HepG2 (cell line): ENCODE measurements at regions not wholly inside any gene's neighbourhood (a gene's known extent, or its start where the extent isn't known, plus 50 kb on each side); places are given as distances from the start of the nearest gene placed in this dataset.

Source experiments
- ATAC-seq: fragments of 200-7000 bp; cut with Tn5 transposase; 3 replicates; pipeline ENCODE4 v1.9.1; 2020; ENCODE audit warnings: mild to moderate bottlenecking, moderate library complexity
- BruUV-seq: library from RNA; stranded (reverse); fragments of 400-500 nt; replicated peaks from 2 replicates; lab custom pipeline; 2021; lab: Mats Ljungman, UMichigan
- CTCF ChIA-PET: fragments of 300-600 bp; formaldehyde crosslinking; extraction: SDS; loops from one replicate; lab custom pipeline; 2021; ENCODE audit warnings: low total read pairs, inconsistent platforms, low intra/inter-chr PET ratio; lab: Yijun Ruan, JAX
- POLR2A ChIA-PET: fragments of 350-600 bp; sonication (Branson Sonifier 250); formaldehyde crosslinking; loops from one replicate; lab custom pipeline; 2020; ENCODE audit warnings: antibody characterized with exemption, inconsistent platforms; lab: Yijun Ruan, JAX
- DNase-seq: peaks from one replicate; pipeline ENCODE4 v3.0.0-alpha.2; 2015; ENCODE audit warnings: low spot score
- FAIRE-seq: peaks from 3 replicates; lab custom pipeline; 2011; peaks lifted over from hg19 to GRCh38; lab: Jason Lieb, UNC
- H2AFZ ChIP-seq: one replicate; pipeline ENCODE4 v1.6.1; 2011; ENCODE audit warnings: low read length, inconsistent platforms
- H3K27ac ChIP-seq: fragments of 300-600 bp; 3 replicates; pipeline ENCODE4 v1.8.0; 2011; ENCODE audit warnings: mixed run types, mild to moderate bottlenecking, mixed read lengths, low read length, inconsistent platforms; ENCODE audit not compliant: insufficient read depth; ENCODE audit errors: extremely low read length
- H3K27me3 ChIP-seq, 2 experiments: fragments of 200-600 bp in 1 of 2; 2 replicates in 1 of 2; 3 replicates in 1 of 2; pipeline versions ENCODE4 v1.6.0 to v1.8.0; 2011; ENCODE audit warnings: low read length in 2 of 2, mild to moderate bottlenecking in 2 of 2, moderate library complexity in 2 of 2, inconsistent platforms in 1 of 2; ENCODE audit not compliant: insufficient read depth in 2 of 2, control insufficient read depth in 1 of 2
- H3K36me3 ChIP-seq, 2 experiments: fragments of 200-600 bp in 1 of 2; replicated peaks in 1 of 2; 2 replicates in 1 of 2; 3 replicates in 1 of 2; pipeline versions ENCODE4 v1.5.1 to v1.8.0; 2011; ENCODE audit warnings: low read length in 2 of 2, inconsistent platforms in 1 of 2; ENCODE audit not compliant: insufficient read depth in 2 of 2, control insufficient read depth in 1 of 2
- H3K4me1 ChIP-seq: 2 replicates; pipeline ENCODE4 v1.5.1; 2012; ENCODE audit warnings: low read length, inconsistent platforms; ENCODE audit not compliant: insufficient read depth
- H3K4me2 ChIP-seq: 2 replicates; pipeline ENCODE4 v1.6.0; 2011; ENCODE audit warnings: low read depth, low read length, inconsistent platforms
- H3K4me3 ChIP-seq, 3 experiments: fragments of 200-600 bp in 1 of 3; sonication (generic), shearing (Covaris generic) in 1 of 3; replicated peaks in 1 of 3; 2 replicates each; pipeline ENCODE4 v1.5.1; 2011 to 2016; ENCODE audit warnings: low read length in 3 of 3, inconsistent platforms in 2 of 3, low read depth in 2 of 3, mild to moderate bottlenecking in 2 of 3, control low read depth in 1 of 3, mixed read lengths in 1 of 3; ENCODE audit not compliant: insufficient read depth in 1 of 3
- H3K79me2 ChIP-seq: one replicate; pipeline ENCODE4 v1.6.1; 2011; ENCODE audit warnings: low read length, inconsistent platforms; ENCODE audit not compliant: insufficient read depth
- H3K9ac ChIP-seq: 2 replicates; pipeline ENCODE4 v1.6.0; 2011; ENCODE audit warnings: mild to moderate bottlenecking, low read depth, low read length, inconsistent platforms; ENCODE audit not compliant: insufficient read depth
- H3K9me3 ChIP-seq: 2 replicates; pipeline ENCODE4 v1.5.1; 2012; ENCODE audit warnings: mild to moderate bottlenecking, low read length
- H4K20me1 ChIP-seq: 2 replicates; pipeline ENCODE4 v1.6.0; 2011; ENCODE audit warnings: inconsistent platforms, mild to moderate bottlenecking, low read length, moderate library complexity; ENCODE audit not compliant: insufficient read depth
- ATAD3A ChIP-seq: sonication (generic); formaldehyde crosslinking; IDR thresholded peaks from 2 replicates; pipeline ENCODE4 v1.4.0; 2020; ENCODE audit warnings: missing genetic modification reagents
- BCL6 ChIP-seq: IDR thresholded peaks from 2 replicates; pipeline ENCODE4 v1.6.1; 2016; ENCODE audit warnings: missing genetic modification reagents, missing compliant biosample characterization
- CEBPG ChIP-seq: IDR thresholded peaks from 2 replicates; pipeline ENCODE4 v1.6.1; 2016
- IRF2 ChIP-seq: IDR thresholded peaks from 2 replicates; pipeline ENCODE4 v1.6.1; 2018; ENCODE audit warnings: missing genetic modification reagents, missing compliant biosample characterization
- NBN ChIP-seq: fragments of 450-650 bp; conservative IDR thresholded peaks from 2 replicates; pipeline ENCODE4 v1.6.1; 2017
- PITX1 ChIP-seq: sonication (generic); formaldehyde crosslinking; IDR thresholded peaks from 2 replicates; pipeline ENCODE4 v1.5.1; 2020; ENCODE audit warnings: mild to moderate bottlenecking, missing genetic modification reagents
- RFX5 ChIP-seq: IDR thresholded peaks from 2 replicates; pipeline ENCODE4 v1.6.1; 2011; ENCODE audit warnings: low read depth, low read length, improper control_type of control experiment
- SALL1 ChIP-seq: sonication (generic); formaldehyde crosslinking; IDR thresholded peaks from 2 replicates; pipeline ENCODE4 v1.8.0; 2022; ENCODE audit warnings: mild to moderate bottlenecking, missing genetic modification reagents
- ZNF33A ChIP-seq: sonication (generic); formaldehyde crosslinking; IDR thresholded peaks from 2 replicates; pipeline ENCODE4 v1.5.1; 2020; ENCODE audit warnings: missing genetic modification reagents, mild to moderate bottlenecking, moderate library complexity, borderline replicate concordance
- ZNF761 ChIP-seq: sonication (generic); formaldehyde crosslinking; conservative IDR thresholded peaks from 2 replicates; pipeline ENCODE4 v1.4.0; 2020; ENCODE audit warnings: mild to moderate bottlenecking, missing genetic modification reagents
- WGBS: methylation state at CpG from one replicate; pipeline ENCODE4 v1.1.6; 2017; ENCODE audit warnings: low lambda C conversion rate; 5-methylcytosine and 5-hydroxymethylcytosine counted together
- in situ Hi-C: cut with HindIII; loops from 2 replicates; pipeline ENCODE4 v1.10.0; 2017; ENCODE audit warnings: low pct_unique_long_range_greater_than_20kb; ENCODE audit not compliant: extremely low pct_ligation_motif_present
- intact Hi-C: fragments of 100-400 bp; cut with micrococcal nuclease; formaldehyde crosslinking; loops from one replicate; pipeline ENCODE4 v1.10.0; 2022; ENCODE audit not compliant: unreplicated experiment
- TF ChIP-seq, protein P1 (sequence below): sonication (generic); formaldehyde crosslinking; IDR thresholded peaks from 2 replicates; pipeline ENCODE4 v1.5.0; 2020; ENCODE audit warnings: missing genetic modification reagents
- TF ChIP-seq, protein P2 (sequence below): sonication (generic); formaldehyde crosslinking; IDR thresholded peaks from 2 replicates; pipeline ENCODE4 v1.4.0; 2020; ENCODE audit warnings: missing genetic modification reagents
- TF ChIP-seq, protein P3 (sequence below): IDR thresholded peaks from 2 replicates; pipeline ENCODE4 v1.6.1; 2016; ENCODE audit warnings: missing compliant biosample characterization, missing genetic modification reagents, borderline replicate concordance
- TF ChIP-seq, protein P4 (sequence below): sonication (generic); formaldehyde crosslinking; IDR thresholded peaks from 2 replicates; pipeline ENCODE4 v1.5.1; 2020; ENCODE audit warnings: missing genetic modification reagents, mild to moderate bottlenecking, borderline replicate concordance

DNA sequence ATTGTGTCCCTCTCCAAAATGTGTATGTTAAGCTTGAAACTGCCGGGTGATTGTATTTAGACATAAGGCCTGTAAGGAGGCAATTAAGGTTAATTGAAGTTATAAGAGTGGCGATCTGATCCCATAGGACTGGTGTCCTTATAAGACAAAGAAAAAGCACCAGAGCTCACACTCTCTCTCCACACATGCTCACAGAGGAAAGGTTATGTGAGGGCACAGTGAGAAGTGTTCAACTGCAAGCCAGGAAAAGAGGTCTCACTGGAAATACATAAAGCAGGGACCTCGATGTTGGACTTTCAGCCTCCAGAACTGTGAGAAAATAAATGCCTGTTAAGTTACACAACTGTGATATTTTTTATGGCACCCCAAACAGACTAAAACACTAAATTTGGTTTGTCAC, 1233.8 kb upstream of the CNTN5 start:
- Histone ChIP-seq H3K27me3 (no peaks in the 10 kb centered on the region; a peak in 1 of 5 replicates), H4K20me1 (no peaks in the 10 kb centered on the region), H3K4me3 (no peak overlapping the region), H3K4me2 (no peak overlapping the region), H3K79me2 (no peaks in the 10 kb centered on the region), H3K9me3 (peaks cover 55% of the 10 kb centered on the region), H3K27ac (no peak overlapping the region), H3K36me3 (no peaks in the 10 kb centered on the region), H3K9ac (no peak overlapping the region), H2AFZ (no peak overlapping the region), H3K4me1 (no peaks in the 10 kb centered on the region)
- TF ChIP-seq IRF2 (CRISPR knock-in tag), result no peak
- TF ChIP-seq NBN, result no peak
- TF ChIP-seq, protein P1, sequence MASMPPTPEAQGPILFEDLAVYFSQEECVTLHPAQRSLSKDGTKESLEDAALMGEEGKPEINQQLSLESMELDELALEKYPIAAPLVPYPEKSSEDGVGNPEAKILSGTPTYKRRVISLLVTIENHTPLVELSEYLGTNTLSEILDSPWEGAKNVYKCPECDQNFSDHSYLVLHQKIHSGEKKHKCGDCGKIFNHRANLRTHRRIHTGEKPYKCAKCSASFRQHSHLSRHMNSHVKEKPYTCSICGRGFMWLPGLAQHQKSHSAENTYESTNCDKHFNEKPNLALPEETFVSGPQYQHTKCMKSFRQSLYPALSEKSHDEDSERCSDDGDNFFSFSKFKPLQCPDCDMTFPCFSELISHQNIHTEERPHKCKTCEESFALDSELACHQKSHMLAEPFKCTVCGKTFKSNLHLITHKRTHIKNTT (CRISPR knock-in tag), result no peak
- no peak for TF ChIP-seq BCL6 (CRISPR knock-in tag)
- TF ChIP-seq, protein P2, sequence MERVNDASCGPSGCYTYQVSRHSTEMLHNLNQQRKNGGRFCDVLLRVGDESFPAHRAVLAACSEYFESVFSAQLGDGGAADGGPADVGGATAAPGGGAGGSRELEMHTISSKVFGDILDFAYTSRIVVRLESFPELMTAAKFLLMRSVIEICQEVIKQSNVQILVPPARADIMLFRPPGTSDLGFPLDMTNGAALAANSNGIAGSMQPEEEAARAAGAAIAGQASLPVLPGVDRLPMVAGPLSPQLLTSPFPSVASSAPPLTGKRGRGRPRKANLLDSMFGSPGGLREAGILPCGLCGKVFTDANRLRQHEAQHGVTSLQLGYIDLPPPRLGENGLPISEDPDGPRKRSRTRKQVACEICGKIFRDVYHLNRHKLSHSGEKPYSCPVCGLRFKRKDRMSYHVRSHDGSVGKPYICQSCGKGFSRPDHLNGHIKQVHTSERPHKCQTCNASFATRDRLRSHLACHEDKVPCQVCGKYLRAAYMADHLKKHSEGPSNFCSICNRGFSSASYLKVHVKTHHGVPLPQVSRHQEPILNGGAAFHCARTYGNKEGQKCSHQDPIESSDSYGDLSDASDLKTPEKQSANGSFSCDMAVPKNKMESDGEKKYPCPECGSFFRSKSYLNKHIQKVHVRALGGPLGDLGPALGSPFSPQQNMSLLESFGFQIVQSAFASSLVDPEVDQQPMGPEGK (CRISPR knock-in tag), result no peak
- no peak for TF ChIP-seq SALL1
- POLR2A ChIA-PET, result no interaction called here
- DNase-seq (no peak), ATAC-seq (no peak), FAIRE-seq (no peak)
- CTCF ChIA-PET, result no interaction called here
- intact Hi-C loops, result no loop called here
- BruUV-seq, result no TSS peak
- in situ Hi-C loops, result no loop called here
- 39% methylated on average over 3 of the region's 3 CpGs for WGBS

DNA sequence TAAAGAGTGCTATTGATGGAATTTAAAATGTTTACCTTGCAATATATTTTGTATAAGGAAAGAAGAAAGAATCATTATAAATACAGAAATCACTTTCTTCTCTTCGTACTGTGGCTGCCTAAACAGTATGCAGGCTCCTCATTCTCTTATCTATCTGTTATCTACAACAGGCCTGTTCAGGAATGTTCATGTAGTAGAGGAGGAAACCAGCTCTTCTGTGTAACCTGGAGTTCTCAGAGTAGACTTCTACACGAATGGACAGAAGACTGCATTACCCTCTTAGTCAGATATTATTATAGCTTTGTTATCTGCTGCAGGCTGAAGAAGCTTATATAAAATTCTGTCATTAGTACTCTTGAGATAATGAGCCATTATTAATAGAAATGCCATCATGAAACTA, 1225.9 kb upstream of the CNTN5 start:
- in situ Hi-C loops (no loop called here), intact Hi-C loops (no loop called here)
- Histone ChIP-seq H3K9me3 (peaks cover 25% of the 10 kb centered on the region), H3K4me3 (no peak overlapping the region), H3K36me3 (no peaks in the 10 kb centered on the region), H3K4me1 (no peaks in the 10 kb centered on the region), H3K27ac (no peak overlapping the region), H3K27me3 (no peaks in the 10 kb centered on the region; a peak in 1 of 5 replicates), H4K20me1 (no peaks in the 10 kb centered on the region), H3K4me2 (no peak overlapping the region), H3K79me2 (no peaks in the 10 kb centered on the region), H2AFZ (no peak overlapping the region), H3K9ac (no peak overlapping the region)
- FAIRE-seq (no peak), ATAC-seq (no peak), DNase-seq (no peak)
- CTCF ChIA-PET, result no interaction called here
- no TSS peak for BruUV-seq
- WGBS, result 9% methylated on average over 2 of the region's 2 CpGs
- POLR2A ChIA-PET, result no interaction called here
- no peak for TF ChIP-seq ZNF33A (CRISPR knock-in tag)
- no peak for TF ChIP-seq PITX1 (CRISPR knock-in tag)
- no peak for TF ChIP-seq ATAD3A
- TF ChIP-seq RFX5, result no peak
- no peak for TF ChIP-seq CEBPG (CRISPR knock-in tag)
- TF ChIP-seq, protein P3, sequence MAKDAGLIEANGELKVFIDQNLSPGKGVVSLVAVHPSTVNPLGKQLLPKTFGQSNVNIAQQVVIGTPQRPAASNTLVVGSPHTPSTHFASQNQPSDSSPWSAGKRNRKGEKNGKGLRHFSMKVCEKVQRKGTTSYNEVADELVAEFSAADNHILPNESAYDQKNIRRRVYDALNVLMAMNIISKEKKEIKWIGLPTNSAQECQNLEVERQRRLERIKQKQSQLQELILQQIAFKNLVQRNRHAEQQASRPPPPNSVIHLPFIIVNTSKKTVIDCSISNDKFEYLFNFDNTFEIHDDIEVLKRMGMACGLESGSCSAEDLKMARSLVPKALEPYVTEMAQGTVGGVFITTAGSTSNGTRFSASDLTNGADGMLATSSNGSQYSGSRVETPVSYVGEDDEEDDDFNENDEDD, result no peak
- TF ChIP-seq, protein P4, sequence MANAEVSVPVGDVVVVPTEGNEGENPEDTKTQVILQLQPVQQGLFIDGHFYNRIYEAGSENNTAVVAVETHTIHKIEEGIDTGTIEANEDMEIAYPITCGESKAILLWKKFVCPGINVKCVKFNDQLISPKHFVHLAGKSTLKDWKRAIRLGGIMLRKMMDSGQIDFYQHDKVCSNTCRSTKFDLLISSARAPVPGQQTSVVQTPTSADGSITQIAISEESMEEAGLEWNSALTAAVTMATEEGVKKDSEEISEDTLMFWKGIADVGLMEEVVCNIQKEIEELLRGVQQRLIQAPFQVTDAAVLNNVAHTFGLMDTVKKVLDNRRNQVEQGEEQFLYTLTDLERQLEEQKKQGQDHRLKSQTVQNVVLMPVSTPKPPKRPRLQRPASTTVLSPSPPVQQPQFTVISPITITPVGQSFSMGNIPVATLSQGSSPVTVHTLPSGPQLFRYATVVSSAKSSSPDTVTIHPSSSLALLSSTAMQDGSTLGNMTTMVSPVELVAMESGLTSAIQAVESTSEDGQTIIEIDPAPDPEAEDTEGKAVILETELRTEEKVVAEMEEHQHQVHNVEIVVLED (CRISPR knock-in tag), result no peak
- TF ChIP-seq ZNF761, result no peak
